ENCODE measurements at regions not wholly inside any gene's neighbourhood (a gene's known extent, or its start where the extent isn't known, plus 50 kb on each side); places are given as distances from the start of the nearest gene placed in this dataset.

- POLR2A ChIA-PET (ENCODE audit: unreplicated experiment), result no interaction called here
- Histone ChIP-seq H2BK5ac (ENCODE audit: low read depth, low read length, poor library complexity, severe bottlenecking) (no peak overlapping the region), H4K8ac (ENCODE audit: low read depth in 2 of 2, low read length in 2 of 2) (no peak overlapping the region), H3K23ac (ENCODE audit: low read depth, low read length) (no peak overlapping the region), H2AK9ac (replicated peaks; ENCODE audit: low read depth, low read length, poor library complexity) (no peak overlapping the region), H3K27ac (ENCODE audit: insufficient read depth, low read length) (no peak overlapping the region), H3K14ac (replicated peaks; ENCODE audit: low read depth, low read length) (no peak overlapping the region), H3K18ac (ENCODE audit: low read depth, low read length) (no peak overlapping the region), H4K91ac (ENCODE audit: insufficient read depth, low read depth, low read length) (no peak overlapping the region), H4K20me1 (ENCODE audit: insufficient read depth, low read length) (no peaks in the 10 kb centered on the region), H3K36me3 (ENCODE audit: control insufficient read depth, insufficient read depth, low read length) (no peaks in the 10 kb centered on the region), H3K4ac (ENCODE audit: low read depth, low read length) (no peak overlapping the region), H3K56ac (ENCODE audit: extremely low read depth, insufficient read depth, low read length) (no peak overlapping the region), H3K9me1 (ENCODE audit: insufficient read depth, low read length) (no peaks in the 10 kb centered on the region), H3K79me1 (ENCODE audit: low read depth in 1 of 2, low read length in 2 of 2) (no peaks in the 10 kb centered on the region), H2AK5ac (ENCODE audit: low read depth, low read length) (no peak overlapping the region), H3K27me3 (ENCODE audit: control insufficient read depth, insufficient read depth, low read length) (no peaks in the 10 kb centered on the region; the same call in none of the 2 replicates), H4K5ac (ENCODE audit: low read depth, low read length) (no peak overlapping the region), H3K4me3 (ENCODE audit: insufficient read depth, low read depth, low read length) (no peak overlapping the region), H2BK20ac (ENCODE audit: low read depth, low read length) (no peak overlapping the region), H2BK15ac (ENCODE audit: low read depth, low read length) (no peak overlapping the region), H2AFZ (replicated peaks; ENCODE audit: low read length, poor library complexity) (no peak overlapping the region), H2BK120ac (ENCODE audit: low read depth, low read length) (no peak overlapping the region), H3K4me1 (ENCODE audit: control insufficient read depth, insufficient read depth, low read length) (no peaks in the 10 kb centered on the region; the same call in 1 of the 2 replicates), H3K4me2 (ENCODE audit: low read depth, low read length) (no peak overlapping the region), H3K9ac (ENCODE audit: low read depth, low read length) (no peak overlapping the region), H3K9me3 (ENCODE audit: control insufficient read depth, insufficient read depth, low read length) (no peaks in the 10 kb centered on the region)
- CTCF ChIA-PET, result no interaction called here
- ATAC-seq (ENCODE audit: low read depth), result peak; percentile 66
- dilution Hi-C loops (cut with HindIII; ENCODE audit: low sequenced_read_pairs, unreplicated experiment) (no loop called here), intact Hi-C loops (cut with micrococcal nuclease) (no loop called here), in situ Hi-C loops (cut with MboI; ENCODE audit: low sequenced_read_pairs) (no loop called here)
- TF ChIP-seq RFX5 (IDR thresholded peaks at IDR 0.05; ENCODE audit: low read depth, low read length) (no peak), RCOR1 (IDR thresholded peaks at IDR 0.05; ENCODE audit: insufficient replicate concordance, low read length) (no peak), BHLHE40 (IDR thresholded peaks at IDR 0.05; ENCODE audit: low read depth, low read length) (no peak), MAFK (IDR thresholded peaks at IDR 0.05; ENCODE audit: low read depth, low read length) (no peak), CHD1 (IDR thresholded peaks at IDR 0.05; ENCODE audit: low read depth, low read length) (no peak), CEBPB (IDR thresholded peaks at IDR 0.05; ENCODE audit: low read depth, low read length) (no peak), MAZ (IDR thresholded peaks at IDR 0.05; ENCODE audit: borderline replicate concordance, low read depth, low read length) (no peak), SMC3 (IDR thresholded peaks at IDR 0.05; ENCODE audit: low read depth, low read length) (no peak), ELK1 (IDR thresholded peaks at IDR 0.05; ENCODE audit: borderline replicate concordance, low read depth, low read length) (no peak), NFE2L2 (IDR thresholded peaks at IDR 0.05; ENCODE audit: low read depth, low read length) (no peak), POLR2A (IDR thresholded peaks at IDR 0.05; ENCODE audit: low read depth, low read length) (no peak), FOS (IDR thresholded peaks at IDR 0.05; ENCODE audit: low read depth, low read length) (no peak), RAD21 (IDR thresholded peaks at IDR 0.05; ENCODE audit: low read length) (no peak), MXI1 (IDR thresholded peaks at IDR 0.05; ENCODE audit: borderline replicate concordance, low read depth, low read length) (no peak)
- TF ChIP-seq, protein P1, sequence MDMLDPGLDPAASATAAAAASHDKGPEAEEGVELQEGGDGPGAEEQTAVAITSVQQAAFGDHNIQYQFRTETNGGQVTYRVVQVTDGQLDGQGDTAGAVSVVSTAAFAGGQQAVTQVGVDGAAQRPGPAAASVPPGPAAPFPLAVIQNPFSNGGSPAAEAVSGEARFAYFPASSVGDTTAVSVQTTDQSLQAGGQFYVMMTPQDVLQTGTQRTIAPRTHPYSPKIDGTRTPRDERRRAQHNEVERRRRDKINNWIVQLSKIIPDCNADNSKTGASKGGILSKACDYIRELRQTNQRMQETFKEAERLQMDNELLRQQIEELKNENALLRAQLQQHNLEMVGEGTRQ (IDR thresholded peaks at IDR 0.05; ENCODE audit: low read depth, low read length), result no peak
- TF ChIP-seq, protein P2, sequence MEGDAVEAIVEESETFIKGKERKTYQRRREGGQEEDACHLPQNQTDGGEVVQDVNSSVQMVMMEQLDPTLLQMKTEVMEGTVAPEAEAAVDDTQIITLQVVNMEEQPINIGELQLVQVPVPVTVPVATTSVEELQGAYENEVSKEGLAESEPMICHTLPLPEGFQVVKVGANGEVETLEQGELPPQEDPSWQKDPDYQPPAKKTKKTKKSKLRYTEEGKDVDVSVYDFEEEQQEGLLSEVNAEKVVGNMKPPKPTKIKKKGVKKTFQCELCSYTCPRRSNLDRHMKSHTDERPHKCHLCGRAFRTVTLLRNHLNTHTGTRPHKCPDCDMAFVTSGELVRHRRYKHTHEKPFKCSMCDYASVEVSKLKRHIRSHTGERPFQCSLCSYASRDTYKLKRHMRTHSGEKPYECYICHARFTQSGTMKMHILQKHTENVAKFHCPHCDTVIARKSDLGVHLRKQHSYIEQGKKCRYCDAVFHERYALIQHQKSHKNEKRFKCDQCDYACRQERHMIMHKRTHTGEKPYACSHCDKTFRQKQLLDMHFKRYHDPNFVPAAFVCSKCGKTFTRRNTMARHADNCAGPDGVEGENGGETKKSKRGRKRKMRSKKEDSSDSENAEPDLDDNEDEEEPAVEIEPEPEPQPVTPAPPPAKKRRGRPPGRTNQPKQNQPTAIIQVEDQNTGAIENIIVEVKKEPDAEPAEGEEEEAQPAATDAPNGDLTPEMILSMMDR (conservative IDR thresholded peaks at IDR 0.05; ENCODE audit: low read depth, low read length), result no peak
- BruUV-seq (replicated peaks), result no TSS peak
- WGBS, 2 experiments (ENCODE audit: extremely low coverage in 2 of 2, insufficient read length in 1 of 2), result no CpG with 5 or more reads among the region's 3 CpGs
- DNase-seq, result peak; percentile 29
These were observed 478.8 kb upstream of the CDH11 start for GRCh38 chr16:65600629-65601028.
